ENCODE measurements at regions not wholly inside any gene's neighbourhood (a gene's known extent, or its start where the extent isn't known, plus 50 kb on each side); places are given as distances from the start of the nearest gene placed in this dataset.

- CTCF ChIA-PET (ENCODE audit: partially characterized antibody): no interaction called here
- Histone ChIP-seq H3K4me3 (ENCODE audit: extremely low read depth in 1 of 4, insufficient read depth in 2 of 4, low read depth in 3 of 4, low read length in 4 of 4) (no peak overlapping the region), H3K4ac (replicated peaks; ENCODE audit: insufficient read length, low read depth, low read length) (no peak overlapping the region), H2BK12ac (ENCODE audit: low read depth, low read length) (no peak overlapping the region), H3K4me1 (replicated peaks in 1 of 4; ENCODE audit: control insufficient read depth in 3 of 4, insufficient read depth in 4 of 4, low read length in 3 of 4) (peaks cover 0 to 6% (median 1%) of the 10 kb centered on the region in 4 experiments; a peak in 4 of 7 replicates), H4K8ac (ENCODE audit: extremely low read depth, insufficient read depth, low read length) (no peak overlapping the region), H3K79me1 (ENCODE audit: low read depth, low read length) (no peaks in the 10 kb centered on the region), H2BK20ac (ENCODE audit: low read length) (no peak overlapping the region), H3K27ac (ENCODE audit: low read depth, low read length) (no peak overlapping the region), H3K9ac (replicated peaks in 1 of 4; ENCODE audit: extremely low read depth in 1 of 4, low read depth in 3 of 4, low read length in 3 of 4) (no peak overlapping the region), H2AFZ (ENCODE audit: low read length) (no peak overlapping the region), H4K5ac (ENCODE audit: insufficient read length, low read depth, low read length) (no peak overlapping the region), H3K4me2 (ENCODE audit: insufficient read depth in 1 of 2, low read depth in 2 of 2, low read length in 2 of 2) (no peak overlapping the region), H3K9me3 (ENCODE audit: insufficient read depth in 2 of 2, low read depth in 1 of 2, low read length in 1 of 2) (no peaks in the 10 kb centered on the region), H3K18ac (ENCODE audit: extremely low read depth, low read length) (no peak overlapping the region), H3K23me2 (ENCODE audit: low read depth, low read length) (no peaks in the 10 kb centered on the region), H2AK5ac (ENCODE audit: low read depth, low read length) (no peak overlapping the region), H4K91ac (replicated peaks; ENCODE audit: insufficient read length, low read length) (no peak overlapping the region), H3K23ac (ENCODE audit: insufficient read length) (no peak overlapping the region), H3K79me2 (ENCODE audit: control insufficient read depth in 1 of 2, insufficient read depth in 2 of 2, low read length in 2 of 2) (no peaks in the 10 kb centered on the region), H2BK15ac (ENCODE audit: low read length) (no peak overlapping the region), H3K56ac (replicated peaks; ENCODE audit: insufficient read length, low read depth, low read length) (no peak overlapping the region), H2BK5ac (ENCODE audit: low read depth, low read length) (no peak overlapping the region), H4K20me1 (replicated peaks in 1 of 2; ENCODE audit: control insufficient read depth in 1 of 2, insufficient read depth in 2 of 2, low read length in 2 of 2) (no peaks in the 10 kb centered on the region), H2BK120ac (replicated peaks; ENCODE audit: low read depth, low read length) (no peak overlapping the region), H3K14ac (ENCODE audit: insufficient read length) (no peak overlapping the region), H3K27me3 (replicated peaks in 1 of 4; ENCODE audit: control insufficient read depth in 3 of 4, extremely low read depth in 1 of 4, insufficient read depth in 3 of 4, low read length in 3 of 4) (no peaks in the 10 kb centered on the region), H3K36me3 (ENCODE audit: control insufficient read depth in 2 of 4, insufficient read depth in 4 of 4, low read length in 3 of 4) (no peaks in the 10 kb centered on the region)
- 100% methylated on average over 1 of the region's 1 CpG; no CpG with 5 or more reads in 1 of the 2 experiments for WGBS, 2 experiments (ENCODE audit: extremely low coverage in 1 of 2, insufficient coverage in 1 of 2, insufficient read length in 1 of 2, insufficient replicate concordance in 2 of 2, low coverage in 1 of 2, low lambda C conversion rate in 2 of 2, missing lambda C conversion rate in 1 of 2)
- TF ChIP-seq CBX5 (IDR thresholded peaks at IDR 0.05; ENCODE audit: low read depth, low read length) (no peak), POLR2AphosphoS5 (IDR thresholded peaks at IDR 0.05; ENCODE audit: low read depth, low read length) (no peak), JUND (IDR thresholded peaks at IDR 0.05; ENCODE audit: low read length) (no peak)
- no peak for FAIRE-seq
- no peak for DNase-seq (ENCODE audit: low read depth in 1 of 2, low spot score in 2 of 2)
- POLR2A ChIA-PET (ENCODE audit: partially characterized antibody): interaction anchor here (0.8 kb wide), 1 partner anchor 9 kb away, joined by 4 read pairs; no protein-coding TSS in a partner anchor
These were observed 147.5 kb upstream of the PFN2 start for GRCh38 chr3:150118219-150118618.
